H9 (cell line): ENCODE measurements at regions not wholly inside any gene's neighbourhood (a gene's known extent, or its start where the extent isn't known, plus 50 kb on each side); places are given as distances from the start of the nearest gene placed in this dataset.

ENCODE experiments used
- DNase-seq: peaks from one replicate; pipeline ENCODE4 v3.0.0-alpha.2; 2017
- H2AFZ ChIP-seq: one replicate; pipeline ENCODE4 v1.6.1; 2013; ENCODE audit warnings: mild to moderate bottlenecking, low read length, control low read depth, moderate library complexity
- H2AK5ac ChIP-seq: 2 replicates; pipeline ENCODE4 v1.6.1; 2013; ENCODE audit warnings: low read length, control low read depth, mixed read lengths; ENCODE audit not compliant: insufficient read length
- H2BK120ac ChIP-seq: one replicate; pipeline ENCODE4 v1.6.1; 2013; ENCODE audit warnings: low read depth, mild to moderate bottlenecking, low read length, control low read depth, inconsistent platforms; ENCODE audit not compliant: poor library complexity, severe bottlenecking
- H2BK12ac ChIP-seq: 2 replicates; pipeline ENCODE4 v1.6.1; 2013; ENCODE audit warnings: low read length, control low read depth, mixed read lengths, low read depth; ENCODE audit not compliant: insufficient read length
- H2BK15ac ChIP-seq: 2 replicates; pipeline ENCODE4 v1.6.1; 2013; ENCODE audit warnings: low read depth, low read length, control low read depth
- H2BK20ac ChIP-seq: one replicate; pipeline ENCODE4 v1.6.1; 2013; ENCODE audit warnings: low read depth, mild to moderate bottlenecking, low read length, control low read depth, inconsistent platforms; ENCODE audit not compliant: poor library complexity, severe bottlenecking
- H2BK5ac ChIP-seq: 2 replicates; pipeline ENCODE4 v1.6.1; 2013; ENCODE audit warnings: low read length, control low read depth, mixed read lengths; ENCODE audit not compliant: insufficient read length
- H3K14ac ChIP-seq: 2 replicates; pipeline ENCODE4 v1.6.1; 2013; ENCODE audit warnings: low read length, control low read depth; ENCODE audit not compliant: insufficient read depth
- H3K18ac ChIP-seq: 2 replicates; pipeline ENCODE4 v1.6.1; 2013; ENCODE audit warnings: low read depth, mild to moderate bottlenecking, mixed read lengths, low read length, control low read depth; ENCODE audit not compliant: insufficient read length
- H3K23ac ChIP-seq: 2 replicates; pipeline ENCODE4 v1.6.1; 2013; ENCODE audit warnings: low read length, control low read depth, mixed read lengths, low read depth; ENCODE audit not compliant: insufficient read length
- H3K23me2 ChIP-seq: 2 replicates; pipeline ENCODE4 v1.6.1; 2013; ENCODE audit warnings: low read depth, mild to moderate bottlenecking, mixed read lengths, low read length, control low read depth; ENCODE audit not compliant: insufficient read length, poor library complexity, severe bottlenecking
- H3K27ac ChIP-seq: 2 replicates; pipeline ENCODE4 v1.5.1; 2013; ENCODE audit warnings: low read length, control low read depth, mixed read lengths, low read depth; ENCODE audit not compliant: insufficient read length
- H3K27me3 ChIP-seq: 2 replicates; pipeline ENCODE4 v1.6.1; 2013; ENCODE audit warnings: low read length, control low read depth, inconsistent platforms; ENCODE audit not compliant: insufficient read depth
- H3K4ac ChIP-seq: 2 replicates; pipeline ENCODE4 v1.6.1; 2013; ENCODE audit warnings: low read depth, mild to moderate bottlenecking, control low read depth, inconsistent platforms, low read length, moderate library complexity
- H3K4me1 ChIP-seq: 2 replicates; pipeline ENCODE4 v1.6.1; 2013; ENCODE audit warnings: low read length, control low read depth, inconsistent platforms; ENCODE audit not compliant: insufficient read depth
- H3K4me2 ChIP-seq: 2 replicates; pipeline ENCODE4 v1.6.1; 2013; ENCODE audit warnings: low read length, control low read depth, mixed read lengths; ENCODE audit not compliant: insufficient read length, insufficient read depth
- H3K56ac ChIP-seq: 2 replicates; pipeline ENCODE4 v1.6.1; 2013; ENCODE audit warnings: low read depth, mild to moderate bottlenecking, mixed read lengths, low read length, control low read depth; ENCODE audit not compliant: insufficient read length
- H3K79me1 ChIP-seq: 2 replicates; pipeline ENCODE4 v1.6.1; 2013; ENCODE audit warnings: low read depth, mild to moderate bottlenecking, moderate library complexity, low read length, control low read depth, inconsistent platforms; ENCODE audit not compliant: insufficient read depth, poor library complexity, severe bottlenecking
- H3K79me2 ChIP-seq: 2 replicates; pipeline ENCODE4 v1.6.1; 2013; ENCODE audit warnings: low read length, control low read depth, inconsistent platforms; ENCODE audit not compliant: insufficient read depth
- H3K9ac ChIP-seq: 2 replicates; pipeline ENCODE4 v1.6.1; 2013; ENCODE audit warnings: low read length, control low read depth, mixed read lengths; ENCODE audit not compliant: insufficient read length; ENCODE audit errors: extremely low read depth
- H3K9me3 ChIP-seq: one replicate; pipeline ENCODE4 v1.6.1; 2013; ENCODE audit warnings: low read depth, low read length, inconsistent platforms; ENCODE audit not compliant: control insufficient read depth
- H3T11ph ChIP-seq: one replicate; pipeline ENCODE4 v1.6.1; 2013; ENCODE audit warnings: mild to moderate bottlenecking, low read length, control low read depth, inconsistent platforms
- H4K20me1 ChIP-seq: one replicate; pipeline ENCODE4 v1.6.1; 2013; ENCODE audit not compliant: control insufficient read depth, insufficient read length, insufficient read depth
- H4K5ac ChIP-seq: 2 replicates; pipeline ENCODE4 v1.6.1; 2013; ENCODE audit warnings: low read depth, mild to moderate bottlenecking, mixed read lengths, low read length, control low read depth; ENCODE audit not compliant: insufficient read length
- H4K8ac ChIP-seq: replicated peaks from 2 replicates; pipeline ENCODE4 v1.6.1; 2013; ENCODE audit warnings: low read length, control low read depth, mixed read lengths, low read depth; ENCODE audit not compliant: insufficient read length
- H4K91ac ChIP-seq: 2 replicates; pipeline ENCODE4 v1.6.1; 2013; ENCODE audit warnings: low read depth, mild to moderate bottlenecking, moderate library complexity, mixed read lengths, low read length, control low read depth; ENCODE audit not compliant: insufficient read length
- H3K27ac Mint-ChIP-seq, 3 experiments: 2 replicates in 2 of 3; 3 replicates in 1 of 3; pipeline ENCODE4 v1.8.0; 2020 to 2021; ENCODE audit warnings: mixed read lengths in 3 of 3, mild to moderate bottlenecking in 1 of 3, moderate library complexity in 1 of 3
- H3K27me3 Mint-ChIP-seq: 2 replicates; pipeline ENCODE4 v1.8.0; 2021; ENCODE audit warnings: low read depth, mild to moderate bottlenecking, moderate library complexity, mixed read lengths
- H3K36me3 Mint-ChIP-seq, 3 experiments: 2 replicates in 2 of 3; 3 replicates in 1 of 3; pipeline ENCODE4 v1.8.0; 2020 to 2021; ENCODE audit warnings: low read depth in 3 of 3, mixed read lengths in 3 of 3; ENCODE audit not compliant: insufficient read depth in 1 of 3
- H3K4me1 Mint-ChIP-seq, 2 experiments: 2 replicates each; pipeline ENCODE4 v1.8.0; 2020; ENCODE audit warnings: mixed read lengths in 2 of 2
- H3K4me3 Mint-ChIP-seq, 2 experiments: 2 replicates in 1 of 2; 3 replicates in 1 of 2; pipeline ENCODE4 v1.8.0; 2020 to 2021; ENCODE audit warnings: mild to moderate bottlenecking in 2 of 2, mixed read lengths in 2 of 2, moderate library complexity in 1 of 2
- H3K9me3 Mint-ChIP-seq, 2 experiments: 2 replicates in 1 of 2; 3 replicates in 1 of 2; pipeline ENCODE4 v1.8.0; 2020; ENCODE audit warnings: mild to moderate bottlenecking in 2 of 2, mixed read lengths in 2 of 2, moderate library complexity in 1 of 2
- CTCF ChIP-seq: fragments of 200-600 bp; sonication (generic); conservative IDR thresholded peaks from 3 replicates; pipeline ENCODE4 v1.8.0; 2021; ENCODE audit warnings: antibody characterized with exemption, mild to moderate bottlenecking
- WGBS: extraction: QIAGEN DNeasy Blood & Tissue Kit; methylation state at CpG from one replicate; pipeline ENCODE4 v1.1.7; 2013; ENCODE audit warnings: missing lambda C conversion rate, low lambda C conversion rate, mixed read lengths; ENCODE audit not compliant: insufficient read length; ENCODE audit errors: extremely low coverage; 5-methylcytosine and 5-hydroxymethylcytosine counted together

DNA sequence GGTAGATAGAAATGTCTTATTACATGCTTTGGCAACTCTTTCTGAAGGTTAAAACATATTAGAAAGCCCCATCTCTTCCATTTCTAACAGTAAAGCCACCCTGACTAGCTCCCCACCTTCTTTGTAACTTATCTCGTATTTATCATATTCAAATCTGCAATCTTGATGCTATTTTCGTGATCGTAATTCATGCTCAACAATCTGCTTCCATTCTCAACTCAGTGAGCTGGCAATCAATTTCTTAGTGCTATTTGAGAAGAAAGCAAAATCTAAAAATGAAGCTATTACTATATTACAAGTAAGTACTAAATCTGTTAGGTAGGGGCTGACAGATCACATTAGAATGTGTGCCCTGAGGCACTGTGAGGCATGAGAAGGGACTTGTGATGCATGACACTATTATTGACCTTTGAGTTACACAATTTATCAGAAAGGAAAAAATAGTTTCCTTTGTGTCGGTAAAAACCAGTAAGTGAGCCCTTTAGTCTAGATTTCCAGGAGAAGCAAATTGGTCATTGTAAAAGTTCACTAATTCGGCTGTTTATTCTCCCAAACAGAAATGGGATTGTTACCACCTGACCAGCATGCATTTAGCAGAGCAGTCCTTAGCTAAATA, 379.7 kb upstream of the CNTN6 start:
- no peaks in the 10 kb centered on the region for H3K4me1 Mint-ChIP-seq
- no peak overlapping the region for H3K4me2 ChIP-seq

More for the DNA sequence above, 379.7 kb upstream of the CNTN6 start:
- H2BK15ac ChIP-seq, result no peak overlapping the region
- no peak overlapping the region for H3K23ac ChIP-seq
- Mint-ChIP-seq H3K36me3 (no peaks in the 10 kb centered on the region; a peak in 1 of 7 replicates), H3K27me3 (no peaks in the 10 kb centered on the region), H3K27ac (no peak overlapping the region), H3K4me3 (no peak overlapping the region), H3K9me3 (no peaks in the 10 kb centered on the region)
- no peak overlapping the region for H2AFZ ChIP-seq
- no peaks in the 10 kb centered on the region for H4K20me1 ChIP-seq
- no peak overlapping the region for H3K9ac ChIP-seq
- no peak for DNase-seq
- no peak overlapping the region for H3K18ac ChIP-seq
- H2BK20ac ChIP-seq, result no peak overlapping the region
- H2BK12ac ChIP-seq, result no peak overlapping the region
- no peak overlapping the region for H3K14ac ChIP-seq
- no peaks in the 10 kb centered on the region for H3K79me1 ChIP-seq
- H3K27ac ChIP-seq, result no peak overlapping the region
- H3K56ac ChIP-seq, result no peak overlapping the region
- no peaks in the 10 kb centered on the region for H3K9me3 ChIP-seq
- H3K27me3 ChIP-seq, result no peaks in the 10 kb centered on the region
- H2BK5ac ChIP-seq, result no peak overlapping the region
- H3K79me2 ChIP-seq, result no peaks in the 10 kb centered on the region
- no peak overlapping the region for H2AK5ac ChIP-seq
- no CpG with 5 or more reads among the region's 5 CpGs for WGBS
- no peak overlapping the region for H4K91ac ChIP-seq
- H3T11ph ChIP-seq, result no peak overlapping the region
- H3K4ac ChIP-seq, result no peak overlapping the region
- no peaks in the 10 kb centered on the region for H3K23me2 ChIP-seq
- H2BK120ac ChIP-seq, result no peak overlapping the region
- no peak for TF ChIP-seq CTCF
- no peak overlapping the region for H4K5ac ChIP-seq
- no peak overlapping the region for H4K8ac ChIP-seq
- H3K4me1 ChIP-seq, result no peaks in the 10 kb centered on the region
